ENCODE measurements at regions not wholly inside any gene's neighbourhood (a gene's known extent, or its start where the extent isn't known, plus 50 kb on each side); places are given as distances from the start of the nearest gene placed in this dataset.
A peak's percentile ranks its signal among the peaks of the same experiment; 100 is the strongest.

- Histone ChIP-seq H3K27ac (no peak overlapping the region), H3K27me3 (replicated peaks; ENCODE audit: insufficient read depth) (no peaks in the 10 kb centered on the region), H3K4me3 (no peak overlapping the region), H3K4me1 (replicated peaks) (peaks cover 5% of the 10 kb centered on the region), H3K36me3 (no peaks in the 10 kb centered on the region), H3K9me3 (no peaks in the 10 kb centered on the region)
- intact Hi-C loops (cut with DNase I): no loop called here
- DNase-seq (ENCODE audit: low spot score): no peak
- WGBS: 91% methylated on average over 5 of the region's 5 CpGs
- TF ChIP-seq POLR2A (IDR thresholded peaks at IDR 0.05): no peak
- TF ChIP-seq, protein P1, sequence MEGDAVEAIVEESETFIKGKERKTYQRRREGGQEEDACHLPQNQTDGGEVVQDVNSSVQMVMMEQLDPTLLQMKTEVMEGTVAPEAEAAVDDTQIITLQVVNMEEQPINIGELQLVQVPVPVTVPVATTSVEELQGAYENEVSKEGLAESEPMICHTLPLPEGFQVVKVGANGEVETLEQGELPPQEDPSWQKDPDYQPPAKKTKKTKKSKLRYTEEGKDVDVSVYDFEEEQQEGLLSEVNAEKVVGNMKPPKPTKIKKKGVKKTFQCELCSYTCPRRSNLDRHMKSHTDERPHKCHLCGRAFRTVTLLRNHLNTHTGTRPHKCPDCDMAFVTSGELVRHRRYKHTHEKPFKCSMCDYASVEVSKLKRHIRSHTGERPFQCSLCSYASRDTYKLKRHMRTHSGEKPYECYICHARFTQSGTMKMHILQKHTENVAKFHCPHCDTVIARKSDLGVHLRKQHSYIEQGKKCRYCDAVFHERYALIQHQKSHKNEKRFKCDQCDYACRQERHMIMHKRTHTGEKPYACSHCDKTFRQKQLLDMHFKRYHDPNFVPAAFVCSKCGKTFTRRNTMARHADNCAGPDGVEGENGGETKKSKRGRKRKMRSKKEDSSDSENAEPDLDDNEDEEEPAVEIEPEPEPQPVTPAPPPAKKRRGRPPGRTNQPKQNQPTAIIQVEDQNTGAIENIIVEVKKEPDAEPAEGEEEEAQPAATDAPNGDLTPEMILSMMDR (IDR thresholded peaks at IDR 0.05): no peak
- no peak for TF ChIP-seq POLR2AphosphoS5 (IDR thresholded peaks at IDR 0.05)
Measured at GRCh38 chr2:158740127-158740526, 55.0 kb upstream of the DAPL1 start.

GRCh38 chr2:158740621-158741020 lies 54.5 kb upstream of the DAPL1 start:
- Histone ChIP-seq H3K9me3 (no peaks in the 10 kb centered on the region), H3K27ac (no peak overlapping the region), H3K4me1 (replicated peaks) (peaks cover 5% of the 10 kb centered on the region), H3K4me3 (no peak overlapping the region), H3K27me3 (replicated peaks; ENCODE audit: insufficient read depth) (no peaks in the 10 kb centered on the region), H3K36me3 (no peaks in the 10 kb centered on the region)
- intact Hi-C loops (cut with DNase I): no loop called here
- TF ChIP-seq POLR2AphosphoS5 (IDR thresholded peaks at IDR 0.05) (no peak), POLR2A (IDR thresholded peaks at IDR 0.05) (no peak)
- TF ChIP-seq, protein P1 (IDR thresholded peaks at IDR 0.05): no peak
- no peak for DNase-seq (ENCODE audit: low spot score)
- WGBS: 75% methylated on average over 4 of the region's 4 CpGs

GRCh38 chr2:158741625-158742024 lies 53.5 kb upstream of the DAPL1 start:
- Histone ChIP-seq H3K4me3 (no peak overlapping the region), H3K9me3 (no peaks in the 10 kb centered on the region), H3K27ac (no peak overlapping the region), H3K4me1 (replicated peaks) (no peaks in the 10 kb centered on the region), H3K36me3 (no peaks in the 10 kb centered on the region), H3K27me3 (replicated peaks; ENCODE audit: insufficient read depth) (no peaks in the 10 kb centered on the region)
- no peak for TF ChIP-seq POLR2A (IDR thresholded peaks at IDR 0.05)
- TF ChIP-seq, protein P1 (IDR thresholded peaks at IDR 0.05): no peak
- no peak for TF ChIP-seq POLR2AphosphoS5 (IDR thresholded peaks at IDR 0.05)
- 87% methylated on average over 8 of the region's 8 CpGs for WGBS
- intact Hi-C loops (cut with DNase I): no loop called here
- no peak for DNase-seq (ENCODE audit: low spot score)

GRCh38 chr2:158742536-158742935 lies 52.6 kb upstream of the DAPL1 start:
- H3K4me3 ChIP-seq: no peak overlapping the region
- TF ChIP-seq POLR2AphosphoS5 (IDR thresholded peaks at IDR 0.05) (no peak), POLR2A (IDR thresholded peaks at IDR 0.05) (no peak)
- TF ChIP-seq, protein P1 (IDR thresholded peaks at IDR 0.05): no peak
- H3K27ac ChIP-seq: no peak overlapping the region
- WGBS: 83% methylated on average over 4 of the region's 4 CpGs
- no peak for DNase-seq (ENCODE audit: low spot score)
- H3K36me3 ChIP-seq: no peaks in the 10 kb centered on the region
- no peaks in the 10 kb centered on the region for H3K9me3 ChIP-seq
- intact Hi-C loops (cut with DNase I): no loop called here
- no peaks in the 10 kb centered on the region for H3K4me1 ChIP-seq (replicated peaks)
- H3K27me3 ChIP-seq (replicated peaks; ENCODE audit: insufficient read depth): no peaks in the 10 kb centered on the region

DNA sequence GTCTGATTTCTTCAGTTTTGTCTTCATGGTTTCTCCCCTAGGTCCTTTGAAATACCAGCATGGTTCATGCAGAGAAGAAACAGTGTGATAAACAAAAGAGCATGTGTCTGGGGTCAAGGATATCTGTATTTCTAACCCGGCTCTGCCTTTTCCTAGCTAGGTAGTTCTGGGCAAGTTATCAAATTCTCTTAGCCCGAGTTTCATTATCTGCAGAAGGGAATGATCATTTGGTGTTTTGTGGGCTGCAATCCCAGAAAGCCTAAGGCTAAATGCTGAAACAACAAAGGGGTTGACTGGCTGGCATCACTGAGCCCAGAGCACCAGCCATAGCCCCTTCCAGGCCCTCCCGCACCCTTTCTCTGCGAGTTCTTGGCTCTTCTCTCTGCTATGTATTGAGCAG lies 51.7 kb upstream of the DAPL1 start:
- WGBS: 34% methylated on average over 4 of the region's 4 CpGs
- Histone ChIP-seq H3K27ac (peak overlapping the region in 1 of 2 donors; percentile 19), H3K9me3 (no peaks in the 10 kb centered on the region), H3K4me3 (no peak overlapping the region), H3K36me3 (no peaks in the 10 kb centered on the region), H3K4me1 (replicated peaks) (no peaks in the 10 kb centered on the region), H3K27me3 (replicated peaks; ENCODE audit: insufficient read depth) (no peaks in the 10 kb centered on the region)
- intact Hi-C loops (cut with DNase I): no loop called here
- TF ChIP-seq, protein P1 (IDR thresholded peaks at IDR 0.05): no peak
- TF ChIP-seq POLR2A (IDR thresholded peaks at IDR 0.05) (no peak), POLR2AphosphoS5 (IDR thresholded peaks at IDR 0.05) (no peak)
- DNase-seq (ENCODE audit: low spot score): no peak

Data from prostate gland (tissue), 2 donors.